ENCODE measurements at regions not wholly inside any gene's neighbourhood (a gene's known extent, or its start where the extent isn't known, plus 50 kb on each side); places are given as distances from the start of the nearest gene placed in this dataset.
"Not testable (repeated sequence)": the region's sequence is repeated elsewhere in the genome, so short reads cannot be mapped to it uniquely, and the experiment has no call there.

DNA sequence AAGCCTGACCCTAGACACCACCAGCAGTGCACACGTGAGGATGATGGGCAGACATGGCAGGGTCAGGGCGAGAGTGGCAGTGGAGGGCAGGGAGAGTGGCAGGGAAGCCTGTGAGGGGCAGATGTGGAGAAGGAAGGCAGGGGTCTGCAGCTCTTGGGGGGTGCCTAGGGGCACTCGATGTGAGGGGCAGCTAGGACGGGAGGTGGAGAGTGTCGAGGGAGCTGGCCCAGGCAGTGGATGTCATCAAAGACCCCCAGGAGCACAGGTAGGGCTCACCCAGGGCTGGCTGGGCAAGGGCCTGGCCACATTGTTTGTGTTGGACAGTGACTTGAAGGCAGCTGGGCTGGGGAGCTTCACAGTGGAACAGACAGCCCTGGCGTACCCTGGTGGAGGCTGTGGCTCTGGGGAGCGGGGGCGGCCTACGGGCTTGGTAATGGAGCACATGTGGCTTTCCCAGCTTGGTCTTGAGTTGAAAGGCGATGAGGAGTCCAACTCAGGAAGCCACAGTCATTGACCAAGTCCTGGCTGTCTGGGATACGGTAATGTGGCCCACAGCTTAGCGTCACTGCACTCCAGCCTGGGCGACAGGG lies 87.1 kb downstream of the RTP5 start:
- no peak for DNase-seq (ENCODE audit: extremely low read depth in 1 of 2, low read depth in 1 of 2)

DNA sequence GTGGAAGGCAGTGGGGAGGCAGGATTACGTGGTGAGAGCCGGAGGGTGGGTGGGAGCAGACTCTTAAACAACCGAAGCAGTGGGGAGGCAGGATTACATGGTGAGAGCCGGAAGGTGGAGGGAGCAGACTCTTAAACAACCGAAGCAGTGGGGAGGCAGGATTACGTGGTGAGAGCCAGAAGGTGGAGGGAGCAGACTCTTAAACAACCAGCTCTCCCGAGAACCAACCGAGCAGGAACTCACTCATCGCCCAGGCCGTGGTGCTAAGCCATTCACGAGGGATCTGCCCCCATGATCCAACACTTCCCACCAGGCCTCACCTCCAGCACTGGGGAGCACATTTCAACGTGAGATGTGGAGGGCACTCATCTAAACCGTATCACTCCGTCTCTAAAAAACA lies 87.7 kb downstream of the RTP5 start:
- no peak for DNase-seq (ENCODE audit: extremely low read depth in 1 of 2, low read depth in 1 of 2)

- no peak for DNase-seq (ENCODE audit: extremely low read depth in 1 of 2, low read depth in 1 of 2)
These were observed 89.5 kb downstream of the RTP5 start for GRCh38 chr2:241958818-241959545.

DNA sequence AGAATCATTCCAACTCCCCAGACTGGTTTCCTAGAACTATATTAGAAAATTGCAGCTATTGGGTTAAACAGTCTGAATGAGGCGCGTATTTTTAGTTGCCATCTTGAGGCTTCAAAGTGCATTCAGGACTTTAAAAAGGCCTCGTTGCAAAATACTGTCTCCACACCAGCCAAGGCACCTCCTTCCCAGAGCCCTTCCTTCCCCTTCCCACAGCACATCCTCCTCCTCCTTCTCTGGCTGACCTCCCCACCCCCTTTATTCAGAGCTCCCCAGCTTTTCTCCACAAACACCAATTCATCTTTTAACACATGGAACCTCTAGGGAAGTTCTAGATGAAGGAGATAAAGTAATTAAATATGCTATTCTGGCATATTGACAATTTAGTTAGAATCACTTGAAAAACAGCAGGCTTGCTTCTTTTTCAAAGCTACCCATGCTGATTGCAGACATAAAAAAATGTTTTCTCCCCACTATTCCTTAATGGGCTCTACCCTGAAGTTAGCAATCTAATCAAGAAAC lies 90.3 kb downstream of the RTP5 start:
- no peak for DNase-seq (ENCODE audit: extremely low read depth in 1 of 2, low read depth in 1 of 2)

GRCh38 chr2:241961454-241961853 lies 91.9 kb downstream of the RTP5 start:
- DNase-seq (ENCODE audit: extremely low read depth in 1 of 2, low read depth in 1 of 2) = no peak

DNA sequence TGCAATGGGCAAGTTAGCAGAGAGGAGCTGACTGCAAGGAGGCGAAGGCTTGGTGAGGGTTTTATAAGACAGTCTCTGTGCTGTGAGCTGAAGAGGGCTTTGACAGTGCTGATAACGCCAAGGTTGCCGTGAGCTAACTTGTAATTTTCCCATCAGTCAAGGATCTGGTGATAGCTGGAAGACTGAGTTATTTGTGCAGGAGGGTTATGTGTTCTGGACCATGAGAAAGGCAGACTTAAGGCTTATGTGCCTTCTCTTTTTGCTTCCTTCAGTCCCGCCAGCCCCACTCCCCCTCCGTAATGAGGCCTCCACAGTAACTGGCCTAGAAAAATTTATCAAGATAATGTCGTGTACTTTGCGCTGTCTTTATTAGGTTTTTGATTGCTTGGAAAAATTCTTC lies 94.6 kb downstream of the RTP5 start:
- no peak for DNase-seq (ENCODE audit: extremely low read depth in 1 of 2, low read depth in 1 of 2)

GRCh38 chr2:241965931-241966412 lies 96.4 kb downstream of the RTP5 start:
- peak; percentile 45 to 46 for DNase-seq (ENCODE audit: extremely low read depth in 1 of 2, low read depth in 1 of 2)

GRCh38 chr2:241966647-241967466 lies 97.3 kb downstream of the RTP5 start:
- no peak for DNase-seq (ENCODE audit: extremely low read depth in 1 of 2, low read depth in 1 of 2)

GRCh38 chr2:241967467-241968144 lies 98.1 kb downstream of the RTP5 start:
- DNase-seq (ENCODE audit: extremely low read depth in 1 of 2, low read depth in 1 of 2) = no peak

- DNase-seq (ENCODE audit: extremely low read depth in 1 of 2, low read depth in 1 of 2) = no peak
These were observed 98.9 kb downstream of the RTP5 start for GRCh38 chr2:241968417-241968816.

DNA sequence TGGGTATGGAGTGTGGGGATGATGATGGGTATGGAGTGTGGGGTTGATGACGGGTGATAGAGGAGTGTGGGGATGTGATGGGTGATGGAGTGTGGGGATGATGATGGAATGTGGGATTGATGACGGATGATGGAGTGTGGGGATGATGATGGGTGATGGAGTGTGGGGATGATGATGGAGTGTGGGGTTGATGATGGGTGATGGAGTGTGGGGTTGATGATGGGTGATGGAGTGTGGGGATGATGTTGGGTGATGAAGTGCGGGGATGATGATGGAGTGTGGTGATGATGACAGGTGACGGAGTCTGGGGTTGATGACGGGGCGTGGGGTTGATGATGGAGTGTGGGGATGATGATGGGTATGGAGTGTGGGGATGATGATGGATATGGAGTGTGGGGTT lies 99.7 kb downstream of the RTP5 start:
- DNase-seq (ENCODE audit: extremely low read depth in 1 of 2, low read depth in 1 of 2) = not testable (repeated sequence)

DNA sequence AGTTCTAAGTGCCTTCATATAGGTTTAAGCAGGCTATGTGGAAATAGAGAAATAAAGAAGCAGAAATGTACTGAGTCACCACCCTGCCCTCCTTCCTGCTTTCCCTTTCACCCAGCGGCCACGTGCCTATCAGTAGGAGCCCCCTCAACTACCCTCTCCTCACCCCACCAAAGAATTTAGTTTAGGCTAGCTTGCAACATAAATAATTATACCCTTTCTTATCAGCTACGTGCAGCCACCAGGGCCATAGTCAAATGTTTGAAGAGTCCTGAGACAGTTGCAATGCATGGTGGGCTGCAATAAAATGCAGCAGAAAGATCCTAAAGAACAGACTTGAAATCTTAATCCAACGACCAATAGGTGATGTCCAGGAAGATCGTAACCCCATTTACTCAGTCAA lies 101.2 kb downstream of the RTP5 start:
- no peak for DNase-seq (ENCODE audit: extremely low read depth in 1 of 2, low read depth in 1 of 2)

GRCh38 chr2:241974096-241974495 lies 104.6 kb downstream of the RTP5 start:
- no peak for DNase-seq (ENCODE audit: extremely low read depth in 1 of 2, low read depth in 1 of 2)

DNA sequence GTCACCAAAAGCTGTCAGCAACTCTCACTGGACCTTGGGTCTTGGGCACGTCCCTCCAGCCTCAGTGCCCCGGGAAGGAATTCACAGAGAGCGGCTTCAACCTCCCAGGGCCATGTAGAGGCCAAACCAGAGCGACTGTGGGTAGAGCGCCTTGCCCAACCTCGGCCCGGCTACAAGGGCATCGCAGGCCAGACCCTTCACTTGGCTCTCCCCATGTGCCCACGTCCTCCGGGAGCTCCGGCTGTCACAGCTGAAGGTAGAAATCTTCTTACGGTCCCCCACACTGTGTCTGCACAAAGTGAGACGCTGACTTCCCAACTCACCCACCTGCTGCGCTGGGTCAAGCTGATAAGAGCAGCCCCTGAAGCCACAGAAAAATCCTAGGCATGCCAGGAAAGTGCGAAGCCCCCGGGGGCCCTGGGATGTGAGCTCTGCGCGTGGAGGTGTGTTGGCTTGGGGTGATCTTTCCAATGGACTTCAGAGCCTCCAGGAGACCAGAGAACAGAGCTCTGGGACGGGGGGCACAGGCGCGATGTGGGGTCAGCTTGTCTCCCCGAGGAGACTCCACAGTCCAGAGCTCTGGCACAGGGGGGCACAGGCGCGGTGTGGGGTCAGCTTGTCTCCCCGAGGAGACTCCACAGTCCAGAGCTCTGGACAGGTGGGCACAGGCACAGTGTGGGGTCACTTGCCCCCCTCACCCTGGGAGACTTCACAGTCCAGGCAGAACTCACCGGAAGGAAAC lies 105.5 kb downstream of the RTP5 start:
- no peak for DNase-seq (ENCODE audit: extremely low read depth in 1 of 2, low read depth in 1 of 2)

DNA sequence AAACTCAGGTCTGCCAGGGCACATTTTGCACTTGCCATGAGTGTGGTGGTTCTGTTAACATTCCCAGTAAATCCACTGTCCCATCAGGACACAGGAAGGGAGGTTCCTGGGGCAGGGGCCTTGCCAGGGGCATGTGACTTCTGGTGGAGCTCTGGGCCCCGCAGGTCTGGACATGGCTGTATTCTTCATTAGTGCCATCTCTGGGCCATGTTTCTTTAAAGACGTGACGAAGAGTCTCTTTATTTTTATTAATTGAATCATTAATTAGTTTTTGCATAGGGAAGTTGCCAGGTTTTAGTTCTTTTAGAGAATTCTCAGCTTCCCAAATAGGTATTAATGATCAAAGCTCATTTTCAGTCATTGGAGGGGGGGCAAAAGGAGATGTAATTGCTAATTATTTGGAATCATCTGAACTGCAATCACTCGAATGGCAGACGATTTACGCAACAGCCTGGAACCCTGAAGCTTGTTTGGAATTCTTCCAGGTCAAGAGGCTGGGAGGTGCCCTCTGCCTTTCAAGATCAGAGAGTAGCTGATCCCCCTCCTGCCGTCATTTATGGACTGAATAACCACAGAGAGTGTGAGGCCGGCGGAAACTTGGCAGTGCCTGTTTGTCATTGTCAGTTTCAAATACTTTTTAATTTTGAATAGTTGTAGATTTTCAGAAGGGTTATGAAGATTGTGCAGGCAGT lies 106.2 kb downstream of the RTP5 start:
- DNase-seq (ENCODE audit: extremely low read depth in 1 of 2, low read depth in 1 of 2) = no peak

GRCh38 chr2:241976296-241976695 lies 106.8 kb downstream of the RTP5 start:
- no peak for DNase-seq (ENCODE audit: extremely low read depth in 1 of 2, low read depth in 1 of 2)

DNA sequence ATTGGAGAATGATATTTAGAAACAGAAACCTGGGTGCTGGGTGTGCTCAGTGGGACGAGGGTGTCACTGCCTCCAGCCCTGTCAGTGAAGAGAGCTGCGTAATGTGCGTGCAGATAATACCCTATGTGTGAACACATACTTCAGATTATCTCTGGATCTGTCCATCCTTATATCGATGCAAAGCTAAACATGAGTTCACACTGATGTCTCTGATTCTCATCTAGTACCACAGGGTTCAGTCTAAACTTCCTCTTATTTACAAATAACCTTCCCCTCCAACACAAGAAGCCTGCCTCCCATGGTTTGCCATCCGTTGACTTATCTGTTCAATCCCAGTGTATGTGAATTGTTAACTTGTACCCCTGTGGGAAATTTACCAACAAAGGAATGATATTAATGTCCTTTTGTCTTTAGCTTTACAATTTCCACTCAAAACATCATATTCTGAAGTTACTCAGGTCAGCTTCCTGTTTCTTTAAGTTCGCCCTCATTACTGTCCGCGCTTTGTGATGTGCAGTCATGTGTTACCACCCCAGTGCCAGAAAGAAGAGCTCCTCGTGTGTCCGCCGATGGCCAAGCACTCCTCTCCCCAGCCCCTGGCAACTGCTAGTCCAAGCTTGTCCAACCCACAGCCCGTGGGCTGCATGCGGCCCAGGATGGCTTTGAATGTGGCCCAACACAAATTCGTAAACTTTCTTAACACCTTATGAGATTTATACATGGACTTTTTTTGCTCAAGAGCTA lies 108.2 kb downstream of the RTP5 start:
- no peak for DNase-seq (ENCODE audit: extremely low read depth in 1 of 2, low read depth in 1 of 2)

- DNase-seq (ENCODE audit: extremely low read depth in 1 of 2, low read depth in 1 of 2) = no peak
These were observed 109.1 kb downstream of the RTP5 start for GRCh38 chr2:241978670-241979069.

- DNase-seq (ENCODE audit: extremely low read depth in 1 of 2, low read depth in 1 of 2) = no peak
These were observed 110.7 kb downstream of the RTP5 start for GRCh38 chr2:241980193-241980592.
